Bronchial epithelial cell (primary cell): ENCODE measurements at regions not wholly inside any gene's neighbourhood (a gene's known extent, or its start where the extent isn't known, plus 50 kb on each side); places are given as distances from the start of the nearest gene placed in this dataset.
"Not testable (repeated sequence)": the region's sequence is repeated elsewhere in the genome, so short reads cannot be mapped to it uniquely, and the experiment has no call there.

Source experiments
- DNase-seq: peaks from one replicate; pipeline ENCODE4 v3.0.0-alpha.2; 2010; ENCODE audit warnings: low read depth
- FAIRE-seq: peaks from 2 replicates; lab custom pipeline; 2011; peaks lifted over from hg19 to GRCh38; lab: Jason Lieb, UNC
- H3K27me3 ChIP-seq: 2 replicates; pipeline ENCODE4 v1.5.1; 2011; ENCODE audit warnings: low read length; ENCODE audit not compliant: control insufficient read depth, insufficient read depth
- H3K36me3 ChIP-seq: 2 replicates; pipeline ENCODE4 v1.5.1; 2011; ENCODE audit warnings: low read length; ENCODE audit not compliant: control insufficient read depth, insufficient read depth
- H3K4me3 ChIP-seq: 2 replicates; pipeline ENCODE4 v1.5.1; 2011; ENCODE audit warnings: mild to moderate bottlenecking, low read depth, low read length, control low read depth
- CTCF ChIP-seq: IDR thresholded peaks from 2 replicates; pipeline ENCODE4 v1.5.1; 2011; ENCODE audit warnings: mild to moderate bottlenecking, moderate library complexity, low read length, control low read depth, inconsistent platforms; ENCODE audit not compliant: insufficient read depth, severe bottlenecking

- DNase-seq (no peak), FAIRE-seq (no peak)
- TF ChIP-seq CTCF: no peak
- Histone ChIP-seq H3K4me3 (no peak overlapping the region), H3K36me3 (no peaks in the 10 kb centered on the region), H3K27me3 (no peaks in the 10 kb centered on the region)
Observed at GRCh38 chr2:129492548-129492947, 486.9 kb upstream of the RAB6C start.

GRCh38 chr2:129499747-129500146 lies 479.7 kb upstream of the RAB6C start:
- peak; percentile 48 for DNase-seq
- no peak for FAIRE-seq
- H3K36me3 ChIP-seq: no peaks in the 10 kb centered on the region
- TF ChIP-seq CTCF: no peak
- H3K4me3 ChIP-seq: no peak overlapping the region
- H3K27me3 ChIP-seq: no peaks in the 10 kb centered on the region

- no peaks in the 10 kb centered on the region for H3K36me3 ChIP-seq
- DNase-seq (peak; percentile 12), FAIRE-seq (no peak)
- H3K27me3 ChIP-seq: no peaks in the 10 kb centered on the region
- no peak for TF ChIP-seq CTCF
- H3K4me3 ChIP-seq: no peak overlapping the region
Observed at GRCh38 chr2:129502781-129503180, 476.7 kb upstream of the RAB6C start.

- Histone ChIP-seq H3K27me3 (no peaks in the 10 kb centered on the region), H3K4me3 (no peak overlapping the region), H3K36me3 (no peaks in the 10 kb centered on the region)
- peak; percentile 52 for DNase-seq
- no peak for TF ChIP-seq CTCF
- no peak for FAIRE-seq
Observed at GRCh38 chr2:129504646-129505045, 474.8 kb upstream of the RAB6C start.

- H3K36me3 ChIP-seq: no peaks in the 10 kb centered on the region
- H3K27me3 ChIP-seq: no peaks in the 10 kb centered on the region
- TF ChIP-seq CTCF: no peak
- no peak overlapping the region for H3K4me3 ChIP-seq
- FAIRE-seq (no peak), DNase-seq (no peak)
Observed at GRCh38 chr2:129518937-129519336, 460.5 kb upstream of the RAB6C start.

- not testable (repeated sequence) for H3K36me3 ChIP-seq, H3K27me3 ChIP-seq, DNase-seq, FAIRE-seq, H3K4me3 ChIP-seq
Observed at GRCh38 chr2:129532158-129532557, 447.3 kb upstream of the RAB6C start.
